GM23338 (cell line): ENCODE measurements at regions not wholly inside any gene's neighbourhood (a gene's known extent, or its start where the extent isn't known, plus 50 kb on each side); places are given as distances from the start of the nearest gene placed in this dataset.

Experiments
- ATAC-seq: fragments of 200-7000 bp; cut with Tn5 transposase; 3 replicates; pipeline ENCODE4 v1.9.1; 2020
- DNase-seq: peaks from one replicate; pipeline ENCODE4 v3.0.0-alpha.2; 2015; ENCODE audit warnings: low spot score
- H2AFZ ChIP-seq: fragments of 200-600 bp; sonication (generic); 2 replicates; pipeline ENCODE4 v1.8.0; 2016; ENCODE audit warnings: antibody characterized with exemption, mild to moderate bottlenecking, moderate library complexity
- H3F3A ChIP-seq: fragments of 200-600 bp; sonication (generic); replicated peaks from 2 replicates; pipeline ENCODE4 v1.8.0; 2017; ENCODE audit warnings: antibody characterized with exemption, mixed run types, low read depth
- H3K27ac ChIP-seq: fragments of 200-600 bp; sonication (generic); 2 replicates; pipeline ENCODE4 v1.6.1; 2016; ENCODE audit warnings: low read depth
- H3K27me3 ChIP-seq: fragments of 200-600 bp; sonication (generic); 2 replicates; pipeline ENCODE4 v1.8.0; 2016; ENCODE audit warnings: mild to moderate bottlenecking, mixed run types, moderate library complexity; ENCODE audit not compliant: insufficient read depth
- H3K36me3 ChIP-seq: fragments of 200-600 bp; sonication (generic); 2 replicates; pipeline ENCODE4 v1.8.0; 2016; ENCODE audit warnings: mild to moderate bottlenecking; ENCODE audit not compliant: insufficient read depth
- H3K4me1 ChIP-seq: fragments of 200-600 bp; sonication (generic); 2 replicates; pipeline ENCODE4 v1.8.0; 2016; ENCODE audit warnings: mild to moderate bottlenecking, moderate library complexity; ENCODE audit not compliant: insufficient read depth
- H3K4me2 ChIP-seq: fragments of 200-600 bp; sonication (generic); 2 replicates; pipeline ENCODE4 v1.7.1; 2017; ENCODE audit warnings: mixed run types
- H3K4me3 ChIP-seq: fragments of 200-600 bp; sonication (generic); 2 replicates; pipeline ENCODE4 v1.6.1; 2016; ENCODE audit warnings: mixed run types
- H3K79me2 ChIP-seq: fragments of 200-600 bp; sonication (generic); replicated peaks from 2 replicates; pipeline ENCODE4 v1.8.0; 2017; ENCODE audit warnings: mild to moderate bottlenecking; ENCODE audit not compliant: insufficient read depth
- H3K9me2 ChIP-seq: fragments of 200-600 bp; sonication (generic); 2 replicates; pipeline ENCODE4 v1.8.0; 2017; ENCODE audit not compliant: insufficient read depth
- H4K20me1 ChIP-seq: fragments of 200-600 bp; sonication (generic); replicated peaks from 2 replicates; pipeline ENCODE4 v1.8.0; 2017; ENCODE audit warnings: mild to moderate bottlenecking; ENCODE audit not compliant: insufficient read depth
- H3K27ac Mint-ChIP-seq: 2 replicates; pipeline ENCODE4 v1.8.0; 2020; ENCODE audit warnings: inconsistent platforms, mild to moderate bottlenecking, moderate library complexity, mixed read lengths
- H3K27me3 Mint-ChIP-seq: 3 replicates; pipeline ENCODE4 v1.8.0; 2022; ENCODE audit warnings: low read depth, mild to moderate bottlenecking, moderate library complexity, mixed read lengths, inconsistent platforms; ENCODE audit not compliant: insufficient read depth, poor library complexity
- H3K36me3 Mint-ChIP-seq: 3 replicates; pipeline ENCODE4 v1.8.0; 2021; ENCODE audit warnings: low read depth, mild to moderate bottlenecking, inconsistent platforms, moderate library complexity, mixed read lengths
- H3K4me1 Mint-ChIP-seq: 3 replicates; pipeline ENCODE4 v1.8.0; 2020; ENCODE audit warnings: mild to moderate bottlenecking, inconsistent platforms, mixed read lengths
- H3K4me3 Mint-ChIP-seq: 3 replicates; pipeline ENCODE4 v1.8.0; 2021; ENCODE audit warnings: moderate library complexity, mild to moderate bottlenecking, inconsistent platforms, mixed read lengths
- H3K9me3 Mint-ChIP-seq: 3 replicates; pipeline ENCODE4 v1.8.0; 2020; ENCODE audit warnings: moderate library complexity, mild to moderate bottlenecking, inconsistent platforms, mixed read lengths
- CREB1 ChIP-seq: fragments of 250-450 bp; sonication (Bioruptor Pico); IDR thresholded peaks from 2 replicates; pipeline ENCODE4 v1.5.0; 2020; ENCODE audit warnings: low read depth, mild to moderate bottlenecking, moderate library complexity
- EZH2 ChIP-seq: fragments of 200-600 bp; sonication (generic); IDR thresholded peaks from one replicate; pipeline ENCODE4 v1.8.0; 2017; ENCODE audit warnings: antibody characterized with exemption, mild to moderate bottlenecking, low read depth; ENCODE audit not compliant: unreplicated experiment
- EZH2phosphoT487 ChIP-seq: fragments of 200-600 bp; sonication (generic); IDR thresholded peaks from one replicate; pipeline ENCODE4 v1.8.1; 2018; ENCODE audit warnings: antibody characterized with exemption; ENCODE audit not compliant: unreplicated experiment
- JUNB ChIP-seq: IDR thresholded peaks from one replicate; pipeline ENCODE4 v1.6.1; 2016; ENCODE audit warnings: antibody characterized with exemption; ENCODE audit not compliant: unreplicated experiment
- NANOG ChIP-seq: IDR thresholded peaks from 2 replicates; pipeline ENCODE4 v1.6.1; 2016; ENCODE audit warnings: antibody characterized with exemption, borderline replicate concordance
- POLR2AphosphoS5 ChIP-seq: IDR thresholded peaks from 2 replicates; pipeline ENCODE4 v1.6.1; 2016; ENCODE audit warnings: antibody characterized with exemption, low read depth
- STAT1 ChIP-seq: IDR thresholded peaks from one replicate; pipeline ENCODE4 v1.6.1; 2016; ENCODE audit warnings: antibody characterized with exemption; ENCODE audit not compliant: unreplicated experiment
- ZNF114 ChIP-seq: fragments of 250-450 bp; sonication (Bioruptor Pico); IDR thresholded peaks from 2 replicates; pipeline ENCODE4 v1.5.0; 2020; ENCODE audit warnings: mild to moderate bottlenecking, moderate library complexity
- ZNF331 ChIP-seq: fragments of 250-450 bp; sonication (Bioruptor Pico); IDR thresholded peaks from 2 replicates; pipeline ENCODE4 v1.5.0; 2020; ENCODE audit warnings: low read depth, mild to moderate bottlenecking, moderate library complexity
- TF ChIP-seq, protein P1 (sequence below): IDR thresholded peaks from 2 replicates; pipeline ENCODE4 v1.6.1; 2016; ENCODE audit warnings: antibody characterized with exemption
- TF ChIP-seq, protein P2 (sequence below), 2 experiments: fragments of 200-600 bp in 1 of 2; sonication (generic) in 1 of 2; conservative IDR thresholded peaks; 2 replicates each; pipeline versions ENCODE4 v1.5.1 to v1.6.1; 2016 to 2017; ENCODE audit warnings: antibody characterized with exemption in 2 of 2, low read depth in 2 of 2, mild to moderate bottlenecking in 2 of 2, moderate library complexity in 1 of 2
- TF ChIP-seq, protein P3 (sequence below): IDR thresholded peaks from one replicate; pipeline ENCODE4 v1.6.1; 2018; ENCODE audit warnings: antibody characterized with exemption; ENCODE audit not compliant: unreplicated experiment
- TF ChIP-seq, protein P4 (sequence below): fragments of 250-450 bp; sonication (Bioruptor Pico); IDR thresholded peaks from 2 replicates; pipeline ENCODE4 v1.5.0; 2020; ENCODE audit warnings: mild to moderate bottlenecking, moderate library complexity

DNA sequence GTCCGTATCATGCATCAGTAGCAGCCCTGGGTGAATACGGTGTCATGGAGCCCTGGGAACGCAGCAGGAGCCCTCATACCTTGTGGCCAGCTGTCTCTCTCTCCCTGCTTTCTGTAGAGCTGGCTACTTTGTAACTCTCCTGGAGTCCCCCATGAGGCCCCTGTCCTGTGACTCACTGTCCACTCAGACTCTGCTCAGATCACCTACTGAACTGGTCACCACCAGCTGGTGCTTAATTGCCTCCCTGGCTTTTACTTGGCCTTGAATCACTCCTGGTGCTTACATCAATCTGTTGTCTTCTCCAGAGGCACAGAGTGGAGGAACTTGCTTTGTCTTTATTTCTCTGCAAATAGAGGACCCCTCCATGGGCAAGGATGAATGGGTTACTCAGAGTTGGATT is 172.7 kb downstream of the HRH4 start:
- H3K79me2 ChIP-seq, result no peaks in the 10 kb centered on the region
- H3K9me2 ChIP-seq, result no peaks in the 10 kb centered on the region
- H3K4me1 ChIP-seq, result peaks cover 7% of the 10 kb centered on the region
- ATAC-seq (no peak), DNase-seq (no peak)
- no peaks in the 10 kb centered on the region for H3K27me3 Mint-ChIP-seq
- no peak overlapping the region for H3K27ac ChIP-seq
- H3K36me3 Mint-ChIP-seq, result no peaks in the 10 kb centered on the region
- peak overlapping the region; percentile 93 for H2AFZ ChIP-seq
- no peak overlapping the region for H3K4me3 ChIP-seq
- no peaks in the 10 kb centered on the region for H3K36me3 ChIP-seq
- H3K4me2 ChIP-seq, result no peak overlapping the region
- TF ChIP-seq, protein P1, sequence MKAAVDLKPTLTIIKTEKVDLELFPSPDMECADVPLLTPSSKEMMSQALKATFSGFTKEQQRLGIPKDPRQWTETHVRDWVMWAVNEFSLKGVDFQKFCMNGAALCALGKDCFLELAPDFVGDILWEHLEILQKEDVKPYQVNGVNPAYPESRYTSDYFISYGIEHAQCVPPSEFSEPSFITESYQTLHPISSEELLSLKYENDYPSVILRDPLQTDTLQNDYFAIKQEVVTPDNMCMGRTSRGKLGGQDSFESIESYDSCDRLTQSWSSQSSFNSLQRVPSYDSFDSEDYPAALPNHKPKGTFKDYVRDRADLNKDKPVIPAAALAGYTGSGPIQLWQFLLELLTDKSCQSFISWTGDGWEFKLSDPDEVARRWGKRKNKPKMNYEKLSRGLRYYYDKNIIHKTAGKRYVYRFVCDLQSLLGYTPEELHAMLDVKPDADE, result no peak
- TF ChIP-seq CREB1 (CRISPR knock-in tag), result no peak
- TF ChIP-seq NANOG, result no peak
- TF ChIP-seq EZH2phosphoT487, result no peak
- TF ChIP-seq, protein P2, sequence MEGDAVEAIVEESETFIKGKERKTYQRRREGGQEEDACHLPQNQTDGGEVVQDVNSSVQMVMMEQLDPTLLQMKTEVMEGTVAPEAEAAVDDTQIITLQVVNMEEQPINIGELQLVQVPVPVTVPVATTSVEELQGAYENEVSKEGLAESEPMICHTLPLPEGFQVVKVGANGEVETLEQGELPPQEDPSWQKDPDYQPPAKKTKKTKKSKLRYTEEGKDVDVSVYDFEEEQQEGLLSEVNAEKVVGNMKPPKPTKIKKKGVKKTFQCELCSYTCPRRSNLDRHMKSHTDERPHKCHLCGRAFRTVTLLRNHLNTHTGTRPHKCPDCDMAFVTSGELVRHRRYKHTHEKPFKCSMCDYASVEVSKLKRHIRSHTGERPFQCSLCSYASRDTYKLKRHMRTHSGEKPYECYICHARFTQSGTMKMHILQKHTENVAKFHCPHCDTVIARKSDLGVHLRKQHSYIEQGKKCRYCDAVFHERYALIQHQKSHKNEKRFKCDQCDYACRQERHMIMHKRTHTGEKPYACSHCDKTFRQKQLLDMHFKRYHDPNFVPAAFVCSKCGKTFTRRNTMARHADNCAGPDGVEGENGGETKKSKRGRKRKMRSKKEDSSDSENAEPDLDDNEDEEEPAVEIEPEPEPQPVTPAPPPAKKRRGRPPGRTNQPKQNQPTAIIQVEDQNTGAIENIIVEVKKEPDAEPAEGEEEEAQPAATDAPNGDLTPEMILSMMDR (conservative IDR thresholded peaks at IDR 0.05; ENCODE audit: low read depth in 2 of 2), result no peak
- TF ChIP-seq, protein P3, sequence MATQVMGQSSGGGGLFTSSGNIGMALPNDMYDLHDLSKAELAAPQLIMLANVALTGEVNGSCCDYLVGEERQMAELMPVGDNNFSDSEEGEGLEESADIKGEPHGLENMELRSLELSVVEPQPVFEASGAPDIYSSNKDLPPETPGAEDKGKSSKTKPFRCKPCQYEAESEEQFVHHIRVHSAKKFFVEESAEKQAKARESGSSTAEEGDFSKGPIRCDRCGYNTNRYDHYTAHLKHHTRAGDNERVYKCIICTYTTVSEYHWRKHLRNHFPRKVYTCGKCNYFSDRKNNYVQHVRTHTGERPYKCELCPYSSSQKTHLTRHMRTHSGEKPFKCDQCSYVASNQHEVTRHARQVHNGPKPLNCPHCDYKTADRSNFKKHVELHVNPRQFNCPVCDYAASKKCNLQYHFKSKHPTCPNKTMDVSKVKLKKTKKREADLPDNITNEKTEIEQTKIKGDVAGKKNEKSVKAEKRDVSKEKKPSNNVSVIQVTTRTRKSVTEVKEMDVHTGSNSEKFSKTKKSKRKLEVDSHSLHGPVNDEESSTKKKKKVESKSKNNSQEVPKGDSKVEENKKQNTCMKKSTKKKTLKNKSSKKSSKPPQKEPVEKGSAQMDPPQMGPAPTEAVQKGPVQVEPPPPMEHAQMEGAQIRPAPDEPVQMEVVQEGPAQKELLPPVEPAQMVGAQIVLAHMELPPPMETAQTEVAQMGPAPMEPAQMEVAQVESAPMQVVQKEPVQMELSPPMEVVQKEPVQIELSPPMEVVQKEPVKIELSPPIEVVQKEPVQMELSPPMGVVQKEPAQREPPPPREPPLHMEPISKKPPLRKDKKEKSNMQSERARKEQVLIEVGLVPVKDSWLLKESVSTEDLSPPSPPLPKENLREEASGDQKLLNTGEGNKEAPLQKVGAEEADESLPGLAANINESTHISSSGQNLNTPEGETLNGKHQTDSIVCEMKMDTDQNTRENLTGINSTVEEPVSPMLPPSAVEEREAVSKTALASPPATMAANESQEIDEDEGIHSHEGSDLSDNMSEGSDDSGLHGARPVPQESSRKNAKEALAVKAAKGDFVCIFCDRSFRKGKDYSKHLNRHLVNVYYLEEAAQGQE, result no peak
- no peak for TF ChIP-seq POLR2AphosphoS5
- TF ChIP-seq JUNB, result no peak
- TF ChIP-seq STAT1, result no peak
- TF ChIP-seq EZH2, result no peak
- TF ChIP-seq, protein P4, sequence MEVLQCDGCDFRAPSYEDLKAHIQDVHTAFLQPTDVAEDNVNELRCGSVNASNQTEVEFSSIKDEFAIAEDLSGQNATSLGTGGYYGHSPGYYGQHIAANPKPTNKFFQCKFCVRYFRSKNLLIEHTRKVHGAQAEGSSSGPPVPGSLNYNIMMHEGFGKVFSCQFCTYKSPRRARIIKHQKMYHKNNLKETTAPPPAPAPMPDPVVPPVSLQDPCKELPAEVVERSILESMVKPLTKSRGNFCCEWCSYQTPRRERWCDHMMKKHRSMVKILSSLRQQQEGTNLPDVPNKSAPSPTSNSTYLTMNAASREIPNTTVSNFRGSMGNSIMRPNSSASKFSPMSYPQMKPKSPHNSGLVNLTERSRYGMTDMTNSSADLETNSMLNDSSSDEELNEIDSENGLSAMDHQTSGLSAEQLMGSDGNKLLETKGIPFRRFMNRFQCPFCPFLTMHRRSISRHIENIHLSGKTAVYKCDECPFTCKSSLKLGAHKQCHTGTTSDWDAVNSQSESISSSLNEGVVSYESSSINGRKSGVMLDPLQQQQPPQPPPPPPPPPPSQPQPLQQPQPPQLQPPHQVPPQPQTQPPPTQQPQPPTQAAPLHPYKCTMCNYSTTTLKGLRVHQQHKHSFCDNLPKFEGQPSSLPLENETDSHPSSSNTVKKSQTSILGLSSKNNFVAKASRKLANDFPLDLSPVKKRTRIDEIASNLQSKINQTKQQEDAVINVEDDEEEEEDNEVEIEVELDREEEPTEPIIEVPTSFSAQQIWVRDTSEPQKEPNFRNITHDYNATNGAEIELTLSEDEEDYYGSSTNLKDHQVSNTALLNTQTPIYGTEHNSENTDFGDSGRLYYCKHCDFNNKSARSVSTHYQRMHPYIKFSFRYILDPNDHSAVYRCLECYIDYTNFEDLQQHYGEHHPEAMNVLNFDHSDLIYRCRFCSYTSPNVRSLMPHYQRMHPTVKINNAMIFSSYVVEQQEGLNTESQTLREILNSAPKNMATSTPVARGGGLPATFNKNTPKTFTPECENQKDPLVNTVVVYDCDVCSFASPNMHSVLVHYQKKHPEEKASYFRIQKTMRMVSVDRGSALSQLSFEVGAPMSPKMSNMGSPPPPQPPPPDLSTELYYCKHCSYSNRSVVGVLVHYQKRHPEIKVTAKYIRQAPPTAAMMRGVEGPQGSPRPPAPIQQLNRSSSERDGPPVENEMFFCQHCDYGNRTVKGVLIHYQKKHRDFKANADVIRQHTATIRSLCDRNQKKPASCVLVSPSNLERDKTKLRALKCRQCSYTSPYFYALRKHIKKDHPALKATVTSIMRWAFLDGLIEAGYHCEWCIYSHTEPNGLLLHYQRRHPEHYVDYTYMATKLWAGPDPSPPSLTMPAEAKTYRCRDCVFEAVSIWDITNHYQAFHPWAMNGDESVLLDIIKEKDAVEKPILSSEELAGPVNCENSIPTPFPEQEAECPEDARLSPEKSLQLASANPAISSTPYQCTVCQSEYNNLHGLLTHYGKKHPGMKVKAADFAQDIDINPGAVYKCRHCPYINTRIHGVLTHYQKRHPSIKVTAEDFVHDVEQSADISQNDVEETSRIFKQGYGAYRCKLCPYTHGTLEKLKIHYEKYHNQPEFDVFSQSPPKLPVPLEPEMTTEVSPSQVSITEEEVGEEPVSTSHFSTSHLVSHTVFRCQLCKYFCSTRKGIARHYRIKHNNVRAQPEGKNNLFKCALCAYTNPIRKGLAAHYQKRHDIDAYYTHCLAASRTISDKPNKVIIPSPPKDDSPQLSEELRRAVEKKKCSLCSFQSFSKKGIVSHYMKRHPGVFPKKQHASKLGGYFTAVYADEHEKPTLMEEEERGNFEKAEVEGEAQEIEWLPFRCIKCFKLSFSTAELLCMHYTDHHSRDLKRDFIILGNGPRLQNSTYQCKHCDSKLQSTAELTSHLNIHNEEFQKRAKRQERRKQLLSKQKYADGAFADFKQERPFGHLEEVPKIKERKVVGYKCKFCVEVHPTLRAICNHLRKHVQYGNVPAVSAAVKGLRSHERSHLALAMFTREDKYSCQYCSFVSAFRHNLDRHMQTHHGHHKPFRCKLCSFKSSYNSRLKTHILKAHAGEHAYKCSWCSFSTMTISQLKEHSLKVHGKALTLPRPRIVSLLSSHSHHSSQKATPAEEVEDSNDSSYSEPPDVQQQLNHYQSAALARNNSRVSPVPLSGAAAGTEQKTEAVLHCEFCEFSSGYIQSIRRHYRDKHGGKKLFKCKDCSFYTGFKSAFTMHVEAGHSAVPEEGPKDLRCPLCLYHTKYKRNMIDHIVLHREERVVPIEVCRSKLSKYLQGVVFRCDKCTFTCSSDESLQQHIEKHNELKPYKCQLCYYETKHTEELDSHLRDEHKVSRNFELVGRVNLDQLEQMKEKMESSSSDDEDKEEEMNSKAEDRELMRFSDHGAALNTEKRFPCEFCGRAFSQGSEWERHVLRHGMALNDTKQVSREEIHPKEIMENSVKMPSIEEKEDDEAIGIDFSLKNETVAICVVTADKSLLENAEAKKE, result no peak
- TF ChIP-seq ZNF114 (CRISPR knock-in tag), result no peak
- TF ChIP-seq ZNF331 (CRISPR knock-in tag), result no peak
- no peaks in the 10 kb centered on the region for H3K9me3 Mint-ChIP-seq
- no peak overlapping the region for H3K27ac Mint-ChIP-seq
- peaks cover 6% of the 10 kb centered on the region for H3K4me1 Mint-ChIP-seq
- no peaks in the 10 kb centered on the region for H4K20me1 ChIP-seq
- H3F3A ChIP-seq, result no peaks in the 10 kb centered on the region
- H3K4me3 Mint-ChIP-seq, result no peak overlapping the region
- H3K27me3 ChIP-seq, result no peaks in the 10 kb centered on the region
